ENCODE measurements at regions not wholly inside any gene's neighbourhood (a gene's known extent, or its start where the extent isn't known, plus 50 kb on each side); places are given as distances from the start of the nearest gene placed in this dataset.
"Not testable (repeated sequence)": the region's sequence is repeated elsewhere in the genome, so short reads cannot be mapped to it uniquely, and the experiment has no call there.

GRCh38 chr2:58318949-58319348 is 77.8 kb upstream of the FANCL start:
- not testable (repeated sequence) for TF ChIP-seq CTCF (IDR thresholded peaks at IDR 0.05; ENCODE audit: insufficient read depth, low read length, poor library complexity, severe bottlenecking); EZH2phosphoT487 (conservative IDR thresholded peaks at IDR 0.05; ENCODE audit: low read length)
